NCI-H748 (cell line): ENCODE measurements at regions not wholly inside any gene's neighbourhood (a gene's known extent, or its start where the extent isn't known, plus 50 kb on each side); places are given as distances from the start of the nearest gene placed in this dataset.
A peak's percentile ranks its signal among the peaks of the same experiment; 100 is the strongest.
"Not testable (repeated sequence)": the region's sequence is repeated elsewhere in the genome, so short reads cannot be mapped to it uniquely, and the experiment has no call there.

Source experiments
- DNase-seq: peaks from one replicate; lab custom pipeline; 2025; ENCODE audit not compliant: unreplicated experiment; lab: John Stamatoyannopoulos, UW

- no peak for DNase-seq
Measured at GRCh38 chrX:39029221-39029620, 228.0 kb downstream of the MID1IP1 start.

GRCh38 chrX:39030636-39031035 is 229.4 kb downstream of the MID1IP1 start:
- DNase-seq, result no peak

GRCh38 chrX:39039890-39040289 is 238.6 kb downstream of the MID1IP1 start:
- DNase-seq, result no peak

- DNase-seq, result no peak
Measured at GRCh38 chrX:39043838-39044550, 242.7 kb downstream of the MID1IP1 start.

- DNase-seq, result no peak
Measured at GRCh38 chrX:39047174-39047573, 245.9 kb downstream of the MID1IP1 start.

GRCh38 chrX:39049975-39050374 is 248.7 kb downstream of the MID1IP1 start:
- DNase-seq, result no peak

GRCh38 chrX:39050427-39050826 is 249.2 kb downstream of the MID1IP1 start:
- DNase-seq, result no peak

- no peak for DNase-seq
Measured at GRCh38 chrX:39052751-39053150, 251.5 kb downstream of the MID1IP1 start.

GRCh38 chrX:39058724-39059123 is 257.5 kb downstream of the MID1IP1 start:
- DNase-seq, result no peak

- no peak for DNase-seq
Measured at GRCh38 chrX:39059866-39060265, 258.6 kb downstream of the MID1IP1 start.

- peak; percentile 78 for DNase-seq
Measured at GRCh38 chrX:39063037-39063436, 261.8 kb downstream of the MID1IP1 start.

- peak; percentile 28 for DNase-seq
Measured at GRCh38 chrX:39063702-39064101, 262.4 kb downstream of the MID1IP1 start.

- DNase-seq, result peak; percentile 97
Measured at GRCh38 chrX:39065051-39065871, 264.0 kb downstream of the MID1IP1 start.

GRCh38 chrX:39067866-39068265 is 266.6 kb downstream of the MID1IP1 start:
- DNase-seq, result no peak

- not testable (repeated sequence) for DNase-seq
Measured at GRCh38 chrX:39068634-39069033, 267.4 kb downstream of the MID1IP1 start.

- DNase-seq, result no peak
Measured at GRCh38 chrX:39070009-39070408, 268.8 kb downstream of the MID1IP1 start.

GRCh38 chrX:39073131-39073530 is 271.9 kb downstream of the MID1IP1 start:
- DNase-seq, result no peak

GRCh38 chrX:39096599-39096998 is 295.3 kb downstream of the MID1IP1 start:
- DNase-seq, result peak; percentile 3

- DNase-seq, result no peak
Measured at GRCh38 chrX:39104745-39105144, 303.5 kb downstream of the MID1IP1 start.

GRCh38 chrX:39112143-39112542 is 310.9 kb downstream of the MID1IP1 start:
- DNase-seq, result no peak

- no peak for DNase-seq
Measured at GRCh38 chrX:39115166-39115565, 313.9 kb downstream of the MID1IP1 start.

GRCh38 chrX:39117101-39117500 is 315.8 kb downstream of the MID1IP1 start:
- no peak for DNase-seq
